ENCODE measurements at regions not wholly inside any gene's neighbourhood (a gene's known extent, or its start where the extent isn't known, plus 50 kb on each side); places are given as distances from the start of the nearest gene placed in this dataset.

DNA sequence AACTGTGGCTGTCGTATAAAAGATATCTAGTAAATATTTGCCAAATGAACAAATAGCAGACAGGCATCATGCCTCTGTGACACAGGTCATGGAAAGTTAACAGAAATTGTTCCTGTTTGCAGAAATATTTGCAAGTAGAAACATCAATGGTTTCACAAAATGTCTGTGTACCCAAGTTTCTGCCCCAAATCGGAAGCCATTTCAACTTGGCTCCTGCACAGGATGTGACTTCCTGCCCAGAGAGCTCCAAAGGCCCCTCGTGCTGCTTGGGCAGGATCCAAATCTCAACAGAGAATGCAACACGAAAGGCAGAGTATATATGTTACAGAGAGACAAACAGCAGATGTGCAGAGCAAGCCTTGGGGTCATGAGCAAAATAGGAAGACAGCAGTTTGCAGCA, 95.5 kb upstream of the SERP2 start:
- TF ChIP-seq POLR2A (IDR thresholded peaks at IDR 0.05) = no peak
- TF ChIP-seq, protein P1, sequence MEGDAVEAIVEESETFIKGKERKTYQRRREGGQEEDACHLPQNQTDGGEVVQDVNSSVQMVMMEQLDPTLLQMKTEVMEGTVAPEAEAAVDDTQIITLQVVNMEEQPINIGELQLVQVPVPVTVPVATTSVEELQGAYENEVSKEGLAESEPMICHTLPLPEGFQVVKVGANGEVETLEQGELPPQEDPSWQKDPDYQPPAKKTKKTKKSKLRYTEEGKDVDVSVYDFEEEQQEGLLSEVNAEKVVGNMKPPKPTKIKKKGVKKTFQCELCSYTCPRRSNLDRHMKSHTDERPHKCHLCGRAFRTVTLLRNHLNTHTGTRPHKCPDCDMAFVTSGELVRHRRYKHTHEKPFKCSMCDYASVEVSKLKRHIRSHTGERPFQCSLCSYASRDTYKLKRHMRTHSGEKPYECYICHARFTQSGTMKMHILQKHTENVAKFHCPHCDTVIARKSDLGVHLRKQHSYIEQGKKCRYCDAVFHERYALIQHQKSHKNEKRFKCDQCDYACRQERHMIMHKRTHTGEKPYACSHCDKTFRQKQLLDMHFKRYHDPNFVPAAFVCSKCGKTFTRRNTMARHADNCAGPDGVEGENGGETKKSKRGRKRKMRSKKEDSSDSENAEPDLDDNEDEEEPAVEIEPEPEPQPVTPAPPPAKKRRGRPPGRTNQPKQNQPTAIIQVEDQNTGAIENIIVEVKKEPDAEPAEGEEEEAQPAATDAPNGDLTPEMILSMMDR (IDR thresholded peaks at IDR 0.05) = no peak

Data from tibial nerve (tissue), 3 donors.